Activated T-cell treated with anti-CD3 and anti-CD28 coated beads for 24 hours (primary cell): ENCODE measurements at regions not wholly inside any gene's neighbourhood (a gene's known extent, or its start where the extent isn't known, plus 50 kb on each side); places are given as distances from the start of the nearest gene placed in this dataset.
"Not testable (repeated sequence)": the region's sequence is repeated elsewhere in the genome, so short reads cannot be mapped to it uniquely, and the experiment has no call there.

ENCODE experiments used
- DNase-seq: peaks from one replicate; pipeline ENCODE4 v3.0.0-alpha.2; 2020; ENCODE audit warnings: low read depth

- no peak for DNase-seq
Observed at GRCh38 chr1:14347186-14347585, 251.3 kb upstream of the KAZN start.

GRCh38 chr1:14347776-14348175 is 250.7 kb upstream of the KAZN start:
- DNase-seq, result no peak

DNA sequence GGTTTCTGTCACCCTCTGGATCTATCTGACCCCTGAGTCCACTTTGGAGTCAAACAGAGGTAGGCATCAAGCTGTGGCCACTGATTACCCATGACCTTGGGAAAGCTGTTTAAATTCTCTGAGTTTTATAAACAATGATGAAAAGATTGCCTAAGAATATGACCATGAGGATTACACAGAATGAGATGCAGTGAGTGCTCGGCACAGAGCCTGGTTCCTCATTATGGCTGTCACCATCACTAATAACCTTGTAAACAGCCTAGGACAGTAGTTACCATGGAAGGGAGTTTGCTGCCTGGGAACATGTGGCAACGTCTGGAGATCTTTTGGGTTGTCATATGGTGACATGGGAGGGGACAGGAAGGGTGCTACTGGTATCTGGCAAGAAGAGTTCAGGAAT is 248.3 kb upstream of the KAZN start:
- DNase-seq, result no peak

DNA sequence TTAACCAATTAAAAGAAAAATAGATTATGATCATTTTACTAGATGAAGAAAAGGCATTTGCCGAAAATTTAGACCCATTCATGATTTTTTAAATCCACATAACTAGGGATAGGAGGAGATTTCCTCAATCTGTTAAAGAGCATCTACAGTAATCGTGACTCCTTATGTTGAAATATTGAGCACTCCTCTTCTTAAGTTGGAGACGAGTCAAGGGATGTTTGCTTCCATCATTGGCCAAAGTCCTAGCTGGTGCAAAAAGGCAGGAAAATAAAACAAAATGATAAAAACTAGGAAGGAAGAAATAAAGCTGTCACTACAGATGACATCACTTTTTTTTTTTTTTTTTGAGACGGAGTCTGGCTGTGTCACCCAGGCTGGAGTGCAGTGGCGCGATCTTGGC is 245.6 kb upstream of the KAZN start:
- no peak for DNase-seq

DNA sequence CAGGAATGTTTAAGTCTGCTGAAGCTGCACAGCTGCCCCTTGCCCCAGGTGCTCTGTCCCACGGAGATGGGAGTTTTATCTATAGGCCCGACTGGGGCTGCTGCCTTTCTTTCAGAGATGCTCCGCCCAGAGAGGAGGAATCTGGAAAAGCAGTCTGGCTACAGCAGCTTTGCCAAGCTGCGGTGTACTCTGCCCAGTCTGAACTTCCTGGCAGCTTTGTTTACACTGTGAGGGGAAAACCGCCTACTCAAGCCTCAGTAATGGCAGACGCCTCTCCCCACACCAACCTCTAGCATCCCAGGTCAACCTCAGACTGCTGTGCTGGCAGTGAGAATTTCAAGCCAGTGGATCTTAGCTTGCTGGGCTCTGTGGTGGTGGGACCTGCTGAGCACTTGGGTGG is 237.5 kb upstream of the KAZN start:
- not testable (repeated sequence) for DNase-seq

GRCh38 chr1:14362331-14362730 is 236.2 kb upstream of the KAZN start:
- no peak for DNase-seq

- no peak for DNase-seq
Observed at GRCh38 chr1:14363036-14363590, 235.4 kb upstream of the KAZN start.

DNA sequence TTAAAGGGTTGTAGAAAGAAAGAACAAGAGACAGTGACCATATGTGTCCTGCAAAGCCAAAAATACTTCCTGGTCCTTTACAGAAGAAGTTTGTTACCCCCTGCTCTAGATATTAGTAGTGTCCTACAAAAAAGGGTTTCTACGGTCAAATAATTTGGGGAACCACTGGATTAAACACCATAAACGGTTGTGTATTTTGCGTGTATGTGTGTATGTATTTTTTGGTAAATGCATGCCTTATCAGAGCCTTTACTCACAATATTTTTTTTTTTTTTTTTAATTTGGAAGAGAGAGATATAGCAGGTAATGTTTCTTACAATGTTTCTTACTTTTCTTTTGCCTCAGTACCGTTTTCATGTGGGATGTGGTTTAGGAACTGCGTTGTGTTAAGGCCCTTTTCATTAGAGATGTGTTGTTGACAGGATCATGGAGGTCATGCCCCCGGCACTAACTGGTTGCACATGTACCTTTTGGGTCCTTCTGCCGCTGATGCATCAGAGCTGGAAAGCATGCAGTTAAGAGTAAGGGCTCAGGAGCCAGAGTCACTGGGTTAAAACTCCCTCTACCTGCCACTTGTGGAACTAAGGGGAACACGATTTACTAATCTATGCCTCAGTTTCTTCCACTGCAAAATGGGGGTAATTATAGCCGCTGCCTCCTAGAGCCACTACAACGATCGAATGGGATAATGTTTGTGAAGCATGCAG is 234.6 kb upstream of the KAZN start:
- DNase-seq, result no peak

DNA sequence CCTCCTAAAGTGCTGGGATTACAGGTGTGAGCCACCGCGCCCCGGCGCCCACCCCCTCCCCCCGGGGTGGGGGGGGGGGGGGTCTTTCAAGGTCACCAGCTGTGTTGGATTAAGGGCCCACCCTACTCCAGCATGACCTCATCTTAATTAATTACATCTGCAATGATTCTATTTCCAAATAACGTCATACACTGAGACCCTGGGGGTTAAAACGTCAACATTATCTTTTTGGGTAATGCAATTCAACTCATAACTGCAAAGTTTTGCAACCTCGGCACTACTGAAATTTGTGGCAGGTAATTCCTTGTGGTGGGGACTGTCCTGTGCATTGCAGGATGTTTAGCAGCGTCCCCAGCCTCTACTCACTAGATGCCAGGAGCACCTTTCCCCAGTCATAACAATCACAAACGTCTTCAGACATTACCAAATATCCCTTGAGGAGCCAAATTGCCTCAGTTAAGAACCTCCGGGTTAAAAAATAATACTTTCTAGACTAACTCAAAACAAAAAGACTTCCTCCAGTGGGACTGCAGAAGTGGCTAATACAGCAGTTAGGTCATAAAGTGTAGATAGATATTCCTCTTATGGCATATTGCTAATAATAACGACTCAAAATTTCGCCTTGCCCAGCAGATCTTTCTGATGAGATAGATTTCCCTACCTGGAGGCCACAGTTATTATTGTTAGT is 233.0 kb upstream of the KAZN start:
- DNase-seq, result no peak

- DNase-seq, result no peak
Observed at GRCh38 chr1:14366091-14367018, 232.1 kb upstream of the KAZN start.

- no peak for DNase-seq
Observed at GRCh38 chr1:14367451-14367850, 231.0 kb upstream of the KAZN start.

- no peak for DNase-seq
Observed at GRCh38 chr1:14369526-14370213, 228.8 kb upstream of the KAZN start.

DNA sequence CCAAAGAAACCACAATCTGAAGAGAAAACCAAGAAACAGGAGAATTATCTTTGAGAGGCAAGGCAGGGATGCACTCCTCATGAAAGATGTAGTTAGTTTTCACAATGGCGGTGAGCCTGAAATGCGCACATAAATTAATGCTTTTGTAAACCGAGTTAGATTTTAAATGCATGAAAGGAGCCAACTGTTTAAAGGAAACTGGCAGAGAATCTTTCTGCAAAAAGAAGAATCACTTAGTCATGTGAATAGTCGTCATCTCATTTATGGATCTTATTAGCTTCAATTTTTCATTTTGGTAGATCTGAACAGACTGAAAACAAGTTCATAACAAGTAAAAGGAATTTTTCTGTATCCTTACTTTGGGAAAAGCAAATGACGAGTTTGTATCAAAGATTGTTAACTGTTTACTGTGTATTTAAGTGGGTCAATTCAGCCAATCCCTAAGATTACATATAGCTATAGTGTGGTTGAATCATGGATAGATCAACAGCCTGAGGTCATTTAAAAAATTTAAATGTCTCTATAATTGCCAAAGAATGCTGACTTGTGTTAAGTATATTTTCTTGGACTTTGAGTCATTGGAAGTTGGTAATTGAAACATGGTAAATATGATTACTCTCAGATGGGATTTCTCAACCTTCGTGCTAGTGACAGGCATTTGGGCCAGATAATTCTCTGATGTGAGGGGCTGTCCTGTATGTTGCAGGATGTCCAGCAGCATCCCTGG is 226.6 kb upstream of the KAZN start:
- DNase-seq, result no peak

DNA sequence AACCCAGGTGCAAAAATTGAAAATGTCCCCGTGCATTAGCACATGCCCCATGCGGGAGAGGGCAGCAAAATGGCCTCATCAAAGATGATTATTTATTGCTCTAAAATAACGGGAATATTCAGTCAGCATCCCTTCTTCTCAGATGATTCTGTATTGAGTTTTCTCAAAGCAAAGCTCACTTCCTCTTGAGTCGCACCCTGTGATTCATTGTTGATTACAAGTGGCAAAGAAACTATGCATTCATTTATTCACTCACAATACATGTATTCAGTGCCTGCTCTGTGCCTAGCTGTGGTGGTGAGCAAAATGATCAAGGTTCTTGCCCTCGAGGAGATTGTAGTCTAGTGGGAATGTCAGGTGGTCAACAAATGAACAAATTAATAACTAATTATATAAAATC is 226.0 kb upstream of the KAZN start:
- no peak for DNase-seq

DNA sequence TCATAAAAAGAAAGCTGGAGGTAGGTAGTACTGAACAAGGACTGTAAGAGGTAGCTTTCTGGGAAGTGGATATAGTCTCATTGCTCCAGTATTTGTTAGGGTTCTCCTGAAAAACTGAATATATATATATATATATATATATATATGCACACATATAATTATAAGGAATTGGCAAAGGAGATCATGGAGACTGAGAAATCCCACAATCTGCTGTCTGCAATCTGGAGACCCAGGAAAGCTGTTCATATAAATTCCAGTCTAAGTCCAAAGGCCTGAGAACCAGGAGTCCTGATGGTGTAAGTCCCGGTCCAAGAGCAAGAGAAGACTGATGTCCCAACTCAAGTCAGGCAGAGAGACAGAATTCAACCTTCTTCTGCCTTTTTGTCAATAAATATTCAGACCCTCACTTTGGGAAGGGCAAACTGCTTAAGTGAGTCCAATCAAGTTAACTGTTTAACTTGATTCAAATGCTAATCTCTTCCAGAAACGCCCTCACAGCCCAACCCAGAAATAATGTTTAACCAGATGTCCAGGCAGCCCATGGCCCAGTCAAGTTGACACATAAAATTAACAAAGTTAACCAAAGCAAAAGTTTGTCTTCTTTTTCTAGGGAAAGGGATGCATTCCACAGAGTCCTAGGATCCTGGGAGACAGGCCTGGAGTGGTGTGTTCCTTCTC is 225.3 kb upstream of the KAZN start:
- no peak for DNase-seq

DNA sequence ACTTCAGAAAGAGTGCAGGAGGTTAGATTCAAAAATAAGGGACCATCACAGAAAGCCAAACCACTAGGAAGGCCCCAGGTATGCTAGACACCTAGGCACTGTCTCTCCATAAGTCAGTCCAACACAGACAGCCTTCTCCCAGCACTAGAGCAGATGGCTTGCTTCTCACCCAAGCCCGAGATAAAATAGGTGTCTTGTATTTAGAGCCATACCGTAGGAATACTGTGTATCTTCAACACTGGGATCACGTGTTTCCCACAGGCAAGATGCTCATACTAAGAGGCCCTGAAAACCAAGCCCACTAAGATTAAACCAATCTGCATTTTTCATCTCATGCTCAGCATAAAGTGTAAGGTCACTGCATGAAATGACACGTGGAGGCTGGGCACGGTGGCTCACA is 223.3 kb upstream of the KAZN start:
- no peak for DNase-seq

DNA sequence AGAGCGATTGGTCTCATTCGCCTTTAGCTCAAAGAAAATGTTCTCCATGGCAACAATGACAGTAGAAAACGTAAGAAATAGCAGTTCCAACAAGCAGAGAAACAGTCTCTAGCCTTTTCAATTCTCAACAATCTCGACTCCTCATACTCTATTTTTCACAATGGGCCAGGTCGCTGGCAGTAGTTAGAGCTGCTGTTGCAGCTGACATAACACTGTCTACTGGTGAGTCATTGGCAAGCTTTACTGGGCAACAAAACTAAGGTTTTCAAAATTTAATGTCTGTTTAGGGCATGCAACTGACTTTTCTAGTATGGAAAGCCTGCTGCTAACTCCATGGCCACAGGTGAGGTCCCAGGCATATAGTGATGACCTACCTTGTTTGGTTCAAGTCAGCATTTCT is 221.1 kb upstream of the KAZN start:
- DNase-seq, result no peak

DNA sequence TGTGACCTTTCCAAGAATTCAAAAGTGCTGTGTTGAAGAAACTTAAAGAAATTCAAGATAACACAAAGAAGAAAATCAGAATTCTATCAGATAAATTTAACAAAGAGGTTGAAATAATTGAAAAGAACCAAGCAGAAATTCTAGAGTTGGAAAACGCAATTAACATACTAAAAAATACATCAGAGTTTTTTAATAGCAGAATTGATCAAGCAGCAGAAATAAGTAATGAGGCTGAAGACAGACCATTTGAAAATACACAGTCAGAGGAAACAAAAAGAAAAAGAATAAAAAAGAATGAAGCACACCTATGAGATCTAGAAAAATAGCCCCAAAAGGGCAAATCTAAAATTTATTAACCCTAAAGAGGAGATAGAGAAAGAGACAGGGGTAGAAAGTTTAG is 218.1 kb upstream of the KAZN start:
- DNase-seq, result no peak

DNA sequence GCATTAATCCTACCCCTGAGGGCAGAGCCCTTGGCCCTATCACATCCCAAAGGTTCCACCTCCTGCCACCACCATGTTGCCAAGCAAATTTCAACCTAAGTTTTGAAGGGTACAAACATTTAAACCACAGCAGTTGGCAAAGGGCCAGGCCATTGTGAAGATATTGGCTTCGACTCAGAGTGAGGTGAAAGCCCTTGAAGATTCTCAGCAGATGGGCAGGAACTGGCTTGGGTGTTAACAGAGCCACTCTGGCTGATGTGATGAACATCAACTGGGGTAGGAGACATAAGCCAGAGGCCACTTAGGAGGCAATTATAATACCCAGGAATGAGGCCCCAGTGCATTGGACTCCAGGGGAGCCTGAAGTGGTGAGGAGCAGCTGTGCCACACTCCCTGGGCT is 207.7 kb upstream of the KAZN start:
- no peak for DNase-seq

- DNase-seq, result no peak
Observed at GRCh38 chr1:14392161-14392858, 206.2 kb upstream of the KAZN start.
